ENCODE measurements at regions not wholly inside any gene's neighbourhood (a gene's known extent, or its start where the extent isn't known, plus 50 kb on each side); places are given as distances from the start of the nearest gene placed in this dataset. TPM values are rescaled to one million over a fixed set of nuclear protein-coding genes. Genes with fewer than 3 reads are reported as not detected.

DNA sequence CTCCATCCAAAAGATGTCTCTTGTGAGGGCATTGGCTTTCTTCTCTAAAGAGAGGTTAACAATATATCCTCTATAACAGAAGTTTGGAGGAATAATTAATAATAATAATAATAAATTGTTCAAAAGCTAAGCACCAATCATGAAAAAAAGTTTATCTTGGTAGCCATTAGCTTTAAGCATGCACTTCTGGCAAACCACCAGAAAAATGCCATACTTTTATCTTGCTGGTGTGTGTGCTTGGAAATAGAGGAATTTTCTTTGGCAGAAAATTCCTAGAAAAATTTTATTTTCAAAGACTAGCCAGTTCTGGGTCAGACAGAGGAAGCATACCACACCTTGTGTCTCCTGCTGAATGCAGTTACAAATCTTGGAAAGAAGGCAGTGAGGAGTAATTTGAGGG, 52.5 kb upstream of the NPY start:
- Histone ChIP-seq H3K9me2 (replicated peaks; ENCODE audit: insufficient read depth, low read length) (no peaks in the 10 kb centered on the region), H3K9me3 (ENCODE audit: low read length) (no peaks in the 10 kb centered on the region), H4K20me1 (ENCODE audit: insufficient read depth, low read depth, low read length) (no peaks in the 10 kb centered on the region), H3K4me2 (ENCODE audit: low read depth, low read length, poor library complexity, severe bottlenecking) (no peak overlapping the region), H3K4me3 (ENCODE audit: low read length) (no peak overlapping the region), H3K36me3 (ENCODE audit: insufficient read depth, low read length) (no peaks in the 10 kb centered on the region), H2AFZ (ENCODE audit: low read length) (no peak overlapping the region), H3K79me2 (ENCODE audit: low read length) (no peaks in the 10 kb centered on the region), H3K27ac (ENCODE audit: low read length) (no peak overlapping the region), H3K9ac (ENCODE audit: low read length) (no peak overlapping the region), H3K27me3 (ENCODE audit: low read length) (no peaks in the 10 kb centered on the region), H3K4me1 (ENCODE audit: low read length) (no peaks in the 10 kb centered on the region)
- DNase-seq: no peak

DNA sequence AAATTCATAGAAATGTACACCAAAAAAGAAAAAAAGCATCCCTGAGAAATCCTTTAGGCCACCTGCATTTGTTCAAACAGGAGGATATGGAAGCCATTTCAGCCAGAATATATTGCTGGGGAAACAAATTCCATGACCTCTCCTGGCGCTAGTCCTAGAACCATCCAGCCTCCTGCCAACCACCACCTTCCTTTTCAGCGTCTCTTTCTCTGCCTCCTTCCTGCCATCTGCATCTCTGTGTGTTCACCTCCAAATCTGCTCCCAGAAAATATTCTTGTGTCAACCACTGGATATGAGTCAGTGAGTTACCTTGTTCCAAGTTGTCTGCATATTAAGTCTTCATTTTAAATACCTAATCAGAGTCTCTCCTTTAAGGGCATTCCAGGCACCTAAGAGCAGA, 50.6 kb upstream of the NPY start:
- Histone ChIP-seq H3K9ac (ENCODE audit: low read length) (no peak overlapping the region), H3K4me3 (ENCODE audit: low read length) (no peak overlapping the region), H3K79me2 (ENCODE audit: low read length) (no peaks in the 10 kb centered on the region), H3K36me3 (ENCODE audit: insufficient read depth, low read length) (no peaks in the 10 kb centered on the region), H3K9me3 (ENCODE audit: low read length) (no peaks in the 10 kb centered on the region), H4K20me1 (ENCODE audit: insufficient read depth, low read depth, low read length) (no peaks in the 10 kb centered on the region), H3K4me1 (ENCODE audit: low read length) (no peaks in the 10 kb centered on the region), H3K9me2 (replicated peaks; ENCODE audit: insufficient read depth, low read length) (no peaks in the 10 kb centered on the region), H3K27ac (ENCODE audit: low read length) (no peak overlapping the region), H3K27me3 (ENCODE audit: low read length) (no peaks in the 10 kb centered on the region), H3K4me2 (ENCODE audit: low read depth, low read length, poor library complexity, severe bottlenecking) (no peak overlapping the region), H2AFZ (ENCODE audit: low read length) (no peak overlapping the region)
- no peak for DNase-seq

Small RNAs in the stretch of these regions (small RNA-seq; reads per million reads assigned to genes)
- gene RNA5SP228: not detected

All from Karpas-422 (cell line).